SKM-1 (cell line): ENCODE measurements at regions not wholly inside any gene's neighbourhood (a gene's known extent, or its start where the extent isn't known, plus 50 kb on each side); places are given as distances from the start of the nearest gene placed in this dataset.
"Not testable (repeated sequence)": the region's sequence is repeated elsewhere in the genome, so short reads cannot be mapped to it uniquely, and the experiment has no call there.

Experiments used
- DNase-seq: peaks from one replicate; lab custom pipeline; 2025; ENCODE audit not compliant: unreplicated experiment; lab: John Stamatoyannopoulos, UW

DNA sequence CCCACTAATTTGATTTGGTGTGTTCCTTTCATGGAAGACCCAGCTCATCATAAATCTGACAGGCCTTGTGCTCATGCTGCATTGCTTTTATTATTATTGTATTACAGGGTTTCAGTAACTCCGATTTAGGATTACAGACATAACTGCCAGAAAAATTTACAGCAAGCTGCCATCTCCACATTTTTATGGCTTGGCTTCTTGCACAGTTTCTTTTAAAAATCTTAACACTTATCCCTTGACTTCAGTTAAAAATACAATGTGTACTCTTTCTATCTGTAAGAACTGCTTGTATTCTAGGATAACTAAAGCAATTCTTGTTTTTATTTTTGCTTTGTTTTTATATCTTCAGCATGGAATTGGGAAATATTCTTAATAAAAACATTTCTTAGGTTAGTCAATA, 612.2 kb downstream of the DIPK2A start:
- no peak for DNase-seq

DNA sequence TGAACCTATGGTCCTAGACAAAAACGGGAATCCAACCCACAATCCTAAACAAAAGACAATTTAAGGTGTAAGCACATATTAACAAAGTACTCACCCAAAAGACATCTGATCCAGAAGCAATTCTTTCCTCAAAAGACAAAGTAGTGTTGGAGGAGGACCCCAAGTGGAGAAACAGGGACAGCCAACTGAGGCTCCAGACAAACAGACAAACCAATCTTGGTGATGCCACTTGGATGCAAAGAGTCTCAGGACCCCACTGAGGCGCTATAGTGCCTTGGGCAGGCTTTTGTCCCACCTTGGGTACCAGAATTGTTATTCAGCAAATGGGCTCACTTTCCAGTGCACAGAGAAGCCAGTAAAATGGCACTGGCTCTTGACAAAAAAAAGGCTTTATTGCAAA, 613.8 kb downstream of the DIPK2A start:
- no peak for DNase-seq

DNA sequence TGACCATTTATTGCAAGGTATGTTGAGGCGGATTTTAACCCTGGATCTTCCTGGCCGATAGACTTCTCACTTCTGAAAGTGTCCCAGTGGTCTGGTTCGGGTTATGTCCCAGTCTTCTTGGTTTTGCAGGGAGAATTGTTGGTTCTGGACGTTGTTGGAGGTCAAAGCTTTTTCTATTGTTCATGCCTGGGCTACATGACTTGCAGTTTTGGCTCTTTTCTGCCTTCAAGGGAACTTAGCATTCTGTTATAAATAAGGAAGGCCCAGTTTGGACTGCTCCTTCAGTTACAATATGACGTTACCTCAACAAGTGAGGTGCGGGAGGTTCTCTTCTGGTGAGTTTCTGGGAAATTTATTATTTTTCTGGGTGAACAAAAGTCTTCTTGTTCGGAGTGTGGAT, 614.3 kb downstream of the DIPK2A start:
- no peak for DNase-seq

DNA sequence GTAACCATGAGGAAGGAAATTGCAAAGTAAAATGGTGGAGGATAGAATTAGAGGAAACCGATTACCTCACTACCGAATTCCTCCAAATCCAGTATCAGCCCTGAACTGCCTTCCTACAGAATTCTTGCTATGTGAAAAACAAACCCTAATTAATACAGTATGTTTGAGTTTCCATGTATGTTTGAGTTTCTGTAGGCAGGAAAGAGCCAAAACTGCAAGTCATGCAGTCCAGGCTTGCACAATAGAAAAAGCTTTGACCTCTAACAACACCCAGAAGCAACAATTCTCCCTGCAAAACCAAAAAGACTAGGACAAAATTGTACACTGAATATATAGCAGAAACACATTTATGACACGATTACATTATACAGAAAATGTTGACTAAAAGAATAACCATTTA, 614.8 kb downstream of the DIPK2A start:
- DNase-seq: no peak

DNA sequence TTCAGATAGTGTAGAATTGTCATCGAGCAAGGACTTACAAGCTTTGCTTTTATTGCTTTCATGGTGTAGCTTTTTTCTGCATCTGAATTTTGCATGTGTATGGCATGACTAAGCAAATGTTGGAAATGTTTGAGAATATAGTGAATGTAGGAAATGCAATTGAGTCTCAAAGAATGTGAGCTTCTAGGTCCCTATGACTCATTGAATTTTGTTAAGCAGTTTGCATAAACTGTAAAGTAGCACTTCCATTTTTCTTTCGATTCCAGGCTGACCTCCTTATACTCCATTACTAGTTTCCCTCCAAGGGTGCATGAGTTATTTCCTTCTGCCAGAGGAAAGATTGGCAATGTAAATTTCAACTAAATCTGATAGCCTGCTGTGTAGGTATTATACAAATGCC, 619.2 kb downstream of the DIPK2A start:
- DNase-seq: no peak

GRCh38 chr3:144593881-144594280, 622.3 kb downstream of the DIPK2A start:
- peak; percentile 39 for DNase-seq

GRCh38 chr3:144620236-144620635, 648.6 kb downstream of the DIPK2A start:
- not testable (repeated sequence) for DNase-seq

GRCh38 chr3:144622845-144623244, 651.2 kb downstream of the DIPK2A start:
- peak; percentile 46 for DNase-seq

DNA sequence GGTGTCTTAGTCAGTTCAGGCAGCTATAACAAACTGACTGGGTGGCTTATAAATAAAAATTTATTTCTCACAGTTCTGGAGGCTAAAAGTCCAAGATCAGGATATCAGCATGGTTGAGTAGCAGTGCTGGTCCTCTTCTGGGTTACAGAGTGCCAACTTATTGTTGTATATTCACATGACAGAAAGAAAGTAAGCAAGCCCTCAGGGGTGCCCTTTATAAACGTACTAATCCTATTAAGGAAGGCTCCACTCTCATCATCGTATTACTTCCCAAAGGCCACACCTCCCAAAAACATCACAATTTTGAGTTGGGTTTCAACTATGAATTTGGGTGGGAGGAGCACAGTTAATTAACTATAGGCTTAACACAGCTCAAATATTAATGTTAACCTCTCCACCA, 653.0 kb downstream of the DIPK2A start:
- no peak for DNase-seq

- DNase-seq: peak; percentile 8
Measured at GRCh38 chr3:144626835-144627234, 655.2 kb downstream of the DIPK2A start.

GRCh38 chr3:144629381-144629780, 657.8 kb downstream of the DIPK2A start:
- no peak for DNase-seq

DNA sequence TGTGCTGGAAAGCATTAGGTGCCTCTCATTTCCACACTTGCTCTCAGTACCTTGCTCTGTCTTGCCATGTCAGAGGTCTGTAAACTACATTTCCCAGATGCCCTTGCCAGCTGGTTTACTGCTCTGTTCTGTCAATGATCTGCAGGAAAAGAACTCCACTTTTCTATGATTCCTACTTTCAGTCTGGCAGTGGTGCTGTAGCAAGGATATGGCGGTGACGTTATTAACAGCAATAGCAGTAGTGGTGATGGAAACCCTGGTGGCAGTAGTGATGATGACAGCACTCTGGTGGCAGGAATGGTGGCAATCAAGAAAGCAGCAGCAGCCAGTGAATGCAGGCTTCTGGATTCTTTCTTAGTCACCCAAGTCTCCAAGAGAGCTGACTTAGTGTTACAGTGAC, 665.2 kb downstream of the DIPK2A start:
- no peak for DNase-seq

DNA sequence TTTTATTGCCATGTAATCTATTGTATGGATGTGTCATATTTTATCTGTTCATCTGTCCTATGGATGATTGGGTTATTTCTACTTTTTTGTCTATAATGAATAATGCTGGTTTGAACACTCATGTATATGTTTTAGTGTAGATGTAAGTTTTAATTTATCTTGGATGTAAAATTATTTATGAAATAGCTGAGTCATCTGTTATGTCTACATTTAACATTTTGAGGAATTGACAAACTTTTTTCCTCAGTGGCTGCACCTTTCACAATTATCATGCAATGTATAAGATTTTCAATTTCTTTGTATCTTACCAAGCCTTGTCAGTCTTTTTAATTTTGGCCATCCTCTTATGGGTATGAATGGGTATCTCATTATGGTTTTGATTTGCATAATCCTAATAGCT, 666.4 kb downstream of the DIPK2A start:
- no peak for DNase-seq

DNA sequence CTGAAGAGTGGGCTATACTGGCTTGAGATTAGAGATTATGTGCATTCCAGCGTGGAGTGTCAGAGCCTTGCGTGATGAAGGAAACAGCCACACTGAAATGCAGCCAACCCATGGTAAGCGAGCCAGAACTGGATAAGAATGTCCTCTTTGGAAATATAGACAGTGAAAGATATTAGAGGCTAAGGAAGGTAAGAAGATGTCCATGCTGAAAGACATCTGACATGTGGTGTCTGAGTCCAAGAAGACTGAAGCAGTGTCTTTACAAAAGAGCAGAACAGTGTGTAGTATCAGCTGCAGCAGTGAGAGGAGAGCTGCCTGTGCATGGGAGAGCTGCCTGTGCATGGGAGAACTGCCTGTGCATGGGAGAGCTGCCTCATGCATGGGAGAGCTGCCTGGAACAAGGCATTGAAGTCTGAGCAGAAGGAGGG, 672.2 kb downstream of the DIPK2A start:
- no peak for DNase-seq

DNA sequence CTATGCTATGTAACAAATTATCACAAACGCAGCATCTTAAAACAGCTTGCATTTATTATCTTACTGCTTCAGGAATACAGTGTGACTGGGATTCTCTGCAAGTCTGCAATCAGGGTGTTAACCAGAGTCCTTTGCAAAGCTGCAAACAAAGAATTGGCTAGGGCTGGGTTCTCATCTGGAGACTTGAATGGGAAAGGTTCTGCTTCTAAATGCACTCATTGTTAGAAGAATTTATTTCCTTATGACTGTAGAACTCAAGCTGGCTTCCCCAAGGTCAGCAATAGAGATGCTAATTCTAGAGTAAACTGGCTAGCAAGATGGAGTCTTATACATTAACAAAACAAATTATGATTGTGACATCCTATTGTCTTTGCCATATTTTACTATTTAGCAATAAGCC, 673.7 kb downstream of the DIPK2A start:
- DNase-seq: no peak

GRCh38 chr3:144650380-144650779, 678.8 kb downstream of the DIPK2A start:
- no peak for DNase-seq

- no peak for DNase-seq
Measured at GRCh38 chr3:144652573-144652972, 681.0 kb downstream of the DIPK2A start.

GRCh38 chr3:144655423-144655822, 683.8 kb downstream of the DIPK2A start:
- no peak for DNase-seq

DNA sequence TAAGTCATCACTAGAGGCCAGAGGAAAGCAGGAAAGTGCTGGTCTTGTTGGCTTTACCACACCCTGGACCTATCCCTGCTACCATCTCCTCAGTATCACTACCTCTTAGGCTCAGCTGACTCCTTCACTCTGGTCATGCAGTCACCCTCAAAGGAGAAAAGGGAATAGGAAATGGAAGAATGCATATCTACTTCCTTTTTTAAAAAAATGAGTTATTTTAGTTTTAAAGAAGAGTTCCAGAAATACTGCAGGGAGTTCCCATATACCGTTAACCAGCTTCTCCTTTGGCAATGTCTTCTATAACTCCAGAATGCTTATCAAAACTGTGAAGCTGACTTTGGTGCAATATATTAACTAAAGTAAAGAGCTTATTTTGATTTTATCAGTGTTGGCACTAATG, 688.6 kb downstream of the DIPK2A start:
- DNase-seq: no peak

GRCh38 chr3:144662729-144663128, 691.1 kb downstream of the DIPK2A start:
- DNase-seq: no peak

GRCh38 chr3:144663456-144664436, 692.1 kb downstream of the DIPK2A start:
- DNase-seq: no peak

DNA sequence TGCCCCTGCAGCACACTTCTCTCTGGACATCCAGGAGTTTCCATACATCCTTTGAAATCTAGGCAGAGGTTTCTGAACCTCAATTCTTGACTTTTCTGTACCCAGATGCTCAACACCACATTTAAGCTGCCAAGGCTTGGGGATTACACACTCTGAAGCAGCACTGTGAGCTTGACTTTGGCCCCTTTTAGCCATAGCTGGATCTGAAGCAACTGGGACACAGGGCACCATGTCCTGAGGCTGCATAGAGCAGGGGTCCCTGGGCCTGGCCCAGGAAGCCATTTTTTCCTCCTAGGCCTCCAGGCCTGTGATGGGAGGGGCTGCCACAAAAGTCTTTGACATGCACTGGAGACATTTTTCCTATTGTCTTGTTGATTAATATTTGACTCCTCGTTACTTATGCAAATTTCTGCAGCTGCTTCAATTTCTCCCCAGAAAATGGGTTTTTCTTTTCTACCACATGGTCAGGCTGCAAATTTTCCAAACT, 694.0 kb downstream of the DIPK2A start:
- no peak for DNase-seq

DNA sequence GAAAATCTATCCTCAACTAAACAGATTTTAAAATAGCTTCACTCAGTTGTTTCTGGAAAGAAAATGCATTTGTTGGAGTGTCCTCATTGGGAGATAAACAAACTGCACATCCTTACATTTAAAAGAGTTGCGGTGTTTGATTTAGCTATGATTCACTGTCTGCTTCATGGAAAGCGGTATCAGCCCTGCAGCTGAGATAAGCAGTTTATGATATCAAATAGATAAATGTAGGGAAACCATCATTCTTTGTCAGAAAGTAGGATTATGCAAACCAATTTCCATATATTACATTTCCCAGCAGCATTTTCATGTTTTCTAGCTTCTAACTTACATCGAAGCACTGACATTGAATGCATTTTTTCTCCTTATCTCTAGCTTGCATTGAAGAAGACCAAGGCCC, 698.9 kb downstream of the DIPK2A start:
- DNase-seq: no peak
